IPS-NIHi7 (cell line): ENCODE measurements at regions not wholly inside any gene's neighbourhood (a gene's known extent, or its start where the extent isn't known, plus 50 kb on each side); places are given as distances from the start of the nearest gene placed in this dataset.

Experiments
- DNase-seq: peaks from one replicate; pipeline ENCODE4 v3.0.0; 2012; ENCODE audit warnings: mixed read lengths; ENCODE audit errors: extremely low spot score

DNA sequence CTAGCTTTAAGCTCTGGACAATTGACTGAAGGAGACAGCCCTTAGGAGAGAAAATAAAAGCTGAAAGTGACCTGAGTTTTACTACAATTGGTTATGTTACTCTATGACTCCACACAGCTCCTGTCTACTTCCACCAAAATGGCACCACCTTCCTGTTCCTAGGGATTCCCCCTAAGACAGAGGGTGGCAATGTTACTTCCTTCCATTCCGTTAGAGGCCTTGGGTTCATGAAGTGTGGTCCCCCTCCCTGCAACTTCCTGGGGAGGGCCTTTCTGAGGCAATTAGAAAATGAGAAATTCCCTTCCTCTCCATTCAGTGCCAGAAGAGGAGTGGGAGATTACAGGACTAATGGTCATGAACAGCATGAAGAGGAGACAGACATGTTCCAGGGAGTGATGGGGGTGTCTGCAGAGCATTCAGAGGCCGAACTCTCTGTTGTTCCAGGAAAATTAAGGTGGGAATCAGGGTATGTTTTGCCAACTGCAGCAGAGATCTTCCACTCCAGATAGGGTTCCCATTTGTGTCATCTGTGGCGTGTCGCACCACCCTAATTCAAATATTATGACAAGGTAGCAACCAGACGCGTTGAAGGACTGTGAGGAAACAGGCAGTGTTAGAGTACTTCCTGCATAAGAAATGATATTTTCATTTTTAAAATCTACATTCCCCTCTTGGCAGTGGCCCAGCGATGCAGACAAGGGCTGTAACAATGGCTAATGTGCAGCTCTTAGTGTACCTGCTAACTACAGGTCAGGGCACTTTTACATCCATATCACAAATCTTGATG, 53.1 kb upstream of the TRIM67 start:
- no peak for DNase-seq

DNA sequence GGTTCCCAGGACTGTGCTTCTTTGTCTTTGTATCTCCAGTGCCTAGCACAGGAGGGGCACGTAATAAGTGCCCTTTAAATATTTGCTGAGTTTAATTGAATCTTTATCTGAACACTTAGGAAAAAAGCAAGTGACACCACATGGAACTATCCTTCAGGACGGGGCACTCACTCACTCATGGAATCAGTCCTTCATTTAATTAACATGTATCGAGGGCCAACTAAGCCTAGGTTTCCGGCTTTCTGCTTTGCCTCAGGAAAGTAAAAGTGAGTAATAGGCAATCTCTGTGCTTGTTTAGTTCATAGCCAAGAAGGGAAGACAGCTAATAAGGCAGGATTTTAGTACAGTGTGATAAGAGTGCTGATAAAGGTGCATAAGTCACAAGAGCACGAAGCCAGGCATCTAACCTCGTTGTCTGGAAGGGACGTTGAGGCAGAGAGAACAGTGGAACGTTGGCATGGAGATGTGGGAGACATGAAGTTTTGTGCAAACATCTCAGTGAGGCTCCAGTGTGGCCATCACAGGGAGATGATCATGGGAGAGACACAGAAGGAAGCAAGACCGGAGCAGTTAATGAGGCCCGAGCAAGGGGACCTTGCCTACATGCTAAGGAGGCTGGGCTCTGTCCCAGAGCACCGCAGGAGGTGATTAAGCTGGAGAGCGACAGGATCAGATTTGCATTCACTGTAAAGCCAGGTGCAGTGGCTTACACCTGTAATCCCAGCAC, 54.1 kb upstream of the TRIM67 start:
- DNase-seq, result no peak

DNA sequence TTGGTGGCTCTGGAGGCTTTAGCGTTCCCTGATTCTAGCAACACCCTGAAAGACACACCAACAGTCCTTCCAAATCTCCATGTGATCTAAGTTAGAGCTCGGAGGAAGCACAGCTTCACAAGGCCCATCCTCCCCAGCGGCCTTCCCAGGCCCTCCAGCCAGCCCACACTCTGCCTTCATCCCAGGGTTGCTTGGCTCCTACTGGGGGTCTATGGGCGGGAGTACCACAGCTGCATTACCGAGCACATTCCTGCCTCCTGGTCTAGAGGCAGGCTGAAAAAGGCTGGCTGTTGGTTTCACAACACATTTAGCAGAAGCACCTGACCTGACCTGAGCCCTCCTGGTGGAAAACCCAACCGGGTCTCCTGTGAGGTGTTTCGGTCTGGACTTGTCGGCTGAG, 54.7 kb upstream of the TRIM67 start:
- no peak for DNase-seq

DNA sequence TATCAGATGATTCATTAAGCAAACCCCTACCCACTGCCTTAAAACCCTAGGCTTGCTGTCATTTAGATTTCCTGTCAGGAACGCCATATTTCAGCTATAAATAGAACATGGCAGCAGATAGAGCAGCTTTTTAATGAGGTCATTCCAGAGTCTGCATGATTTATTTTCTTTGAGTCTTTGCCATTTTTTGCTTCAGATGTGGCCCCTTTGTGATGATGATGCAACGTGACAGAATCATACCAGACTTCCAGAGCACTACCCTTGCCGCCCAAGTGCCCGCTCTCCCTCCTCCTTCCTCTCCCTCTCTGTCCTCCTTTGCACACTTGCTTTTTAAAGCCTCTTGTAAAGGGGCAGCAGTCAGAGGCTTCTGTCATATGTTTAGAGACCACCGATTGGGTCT, 55.5 kb upstream of the TRIM67 start:
- no peak for DNase-seq

DNA sequence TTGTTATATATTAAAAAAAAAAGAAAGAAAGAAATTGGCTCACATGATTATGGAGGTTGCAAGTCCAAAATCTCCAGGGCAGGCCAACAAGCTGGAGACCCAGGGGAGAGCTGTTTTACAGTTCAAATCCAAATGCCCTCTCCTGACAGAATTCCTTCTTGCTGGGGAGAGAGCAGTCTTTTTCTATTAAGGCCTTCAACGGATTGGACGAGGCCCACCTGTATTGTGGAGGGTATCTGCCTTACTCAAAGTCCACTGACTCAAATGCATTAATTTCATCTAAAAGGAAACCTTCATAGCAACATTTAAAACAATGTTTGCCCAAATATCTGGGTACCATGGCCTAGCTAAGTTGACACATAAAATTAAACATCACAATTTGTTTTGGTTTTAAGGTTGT, 56.9 kb upstream of the TRIM67 start:
- DNase-seq, result no peak

DNA sequence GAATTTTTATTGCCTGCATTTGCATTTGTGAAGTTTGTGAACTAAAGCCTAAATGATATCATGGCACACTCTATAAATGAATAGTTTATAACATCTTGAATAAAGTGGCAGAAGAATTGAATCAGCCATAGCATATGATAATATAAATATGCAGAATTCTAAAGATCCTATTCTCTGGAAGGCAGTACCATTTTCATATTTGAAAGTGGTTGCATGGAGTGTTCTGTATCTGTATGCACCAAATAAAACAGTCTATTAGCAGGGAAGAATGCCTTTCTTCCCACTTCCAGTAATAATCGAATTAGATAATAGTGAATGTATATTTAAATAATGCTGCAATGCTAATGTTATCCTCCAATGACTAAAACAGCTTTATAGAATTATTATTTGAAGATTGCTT, 57.9 kb upstream of the TRIM67 start:
- DNase-seq, result no peak

DNA sequence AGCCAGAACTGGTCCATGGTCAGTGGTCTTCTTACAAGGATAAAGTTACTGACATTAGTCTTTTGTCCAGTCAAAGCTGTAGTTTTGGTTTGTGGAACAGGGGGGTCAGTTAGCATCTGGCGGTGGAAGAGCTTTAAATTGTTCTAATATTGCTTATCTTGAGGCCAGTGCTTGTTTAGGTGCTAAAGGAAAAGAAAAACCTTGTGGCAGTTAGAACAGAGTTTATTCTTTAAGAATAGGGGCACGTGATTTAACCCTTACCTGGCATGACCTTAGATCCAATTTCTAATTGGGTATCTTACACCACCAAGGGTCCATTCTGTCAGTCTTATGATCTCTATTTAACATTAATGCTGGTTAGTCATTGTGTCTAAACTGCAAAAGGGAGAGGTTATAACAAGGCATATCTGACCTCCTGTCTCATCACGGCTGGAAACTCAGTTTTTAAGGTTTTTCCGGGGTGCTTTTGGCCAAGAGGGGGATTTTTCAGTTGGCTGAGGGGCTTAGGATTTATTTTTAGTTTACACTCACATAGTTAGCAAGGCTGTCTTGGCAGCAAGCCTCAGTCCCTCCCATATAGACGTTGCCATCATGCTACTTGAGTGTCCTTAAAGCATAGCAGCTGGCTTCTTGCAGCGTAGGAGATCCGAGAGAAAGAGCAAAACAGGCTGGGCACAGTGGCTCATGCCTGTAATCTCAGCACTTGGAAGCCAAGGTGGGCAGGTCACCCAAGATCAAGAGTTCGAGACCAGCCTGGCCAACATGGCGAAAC, 60.1 kb upstream of the FAM89A start:
- DNase-seq, result no peak

DNA sequence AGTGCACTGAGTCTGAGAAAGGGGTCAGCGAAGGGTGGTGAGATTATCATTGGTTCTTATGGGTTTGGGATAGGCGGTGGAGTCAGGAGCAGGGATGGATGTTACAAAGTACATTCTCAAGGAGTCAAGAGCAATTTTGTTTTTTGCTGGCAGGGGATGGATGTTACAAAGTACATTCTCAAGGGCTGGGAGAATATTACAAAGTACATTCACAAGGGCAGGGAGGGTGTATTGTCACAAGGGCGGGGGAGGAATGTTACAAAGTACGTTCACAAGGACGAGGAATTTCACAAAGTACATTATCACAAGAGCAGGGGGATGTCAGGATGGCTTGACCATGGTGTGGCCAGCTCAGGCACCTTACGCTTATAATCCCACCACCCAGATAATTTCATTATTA, 59.3 kb upstream of the FAM89A start:
- DNase-seq, result no peak

DNA sequence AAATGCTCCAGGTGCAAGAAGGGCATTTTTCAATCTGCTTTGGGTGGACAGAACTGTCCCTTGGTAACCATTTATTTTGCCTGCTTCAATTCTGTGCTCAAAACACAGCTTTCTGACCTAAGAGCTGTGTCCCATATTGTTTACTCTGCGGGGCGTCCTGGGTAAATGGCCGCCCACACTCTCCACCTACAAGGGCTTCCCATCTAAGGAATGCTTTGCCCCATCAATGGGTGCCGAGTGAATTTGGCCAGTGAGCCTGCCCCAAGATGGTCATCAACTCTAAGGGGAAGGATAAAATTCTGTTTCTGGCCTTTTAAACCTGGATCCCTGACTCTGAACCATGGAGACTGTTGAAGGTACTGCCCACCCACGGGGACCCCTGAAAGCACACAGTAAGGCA, 55.5 kb upstream of the FAM89A start:
- no peak for DNase-seq

DNA sequence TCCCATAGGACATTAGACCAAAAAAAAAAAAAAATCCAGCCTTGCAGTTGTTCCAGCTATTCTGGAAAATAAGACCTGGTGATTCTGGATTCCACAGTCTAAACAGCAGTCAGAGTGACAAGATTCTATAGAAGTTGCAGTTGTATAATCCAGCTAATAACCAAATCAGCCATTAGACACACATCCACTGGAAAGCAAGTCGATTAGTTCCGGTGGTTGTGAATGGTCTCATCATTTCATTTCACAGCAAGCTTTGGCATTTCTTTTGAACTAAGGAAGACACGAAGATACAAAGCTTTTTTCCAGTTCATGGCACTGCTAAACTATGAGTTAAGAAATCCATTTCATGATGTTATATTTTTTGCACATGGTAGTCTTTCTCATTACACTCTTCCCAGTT, 54.4 kb upstream of the FAM89A start:
- no peak for DNase-seq

DNA sequence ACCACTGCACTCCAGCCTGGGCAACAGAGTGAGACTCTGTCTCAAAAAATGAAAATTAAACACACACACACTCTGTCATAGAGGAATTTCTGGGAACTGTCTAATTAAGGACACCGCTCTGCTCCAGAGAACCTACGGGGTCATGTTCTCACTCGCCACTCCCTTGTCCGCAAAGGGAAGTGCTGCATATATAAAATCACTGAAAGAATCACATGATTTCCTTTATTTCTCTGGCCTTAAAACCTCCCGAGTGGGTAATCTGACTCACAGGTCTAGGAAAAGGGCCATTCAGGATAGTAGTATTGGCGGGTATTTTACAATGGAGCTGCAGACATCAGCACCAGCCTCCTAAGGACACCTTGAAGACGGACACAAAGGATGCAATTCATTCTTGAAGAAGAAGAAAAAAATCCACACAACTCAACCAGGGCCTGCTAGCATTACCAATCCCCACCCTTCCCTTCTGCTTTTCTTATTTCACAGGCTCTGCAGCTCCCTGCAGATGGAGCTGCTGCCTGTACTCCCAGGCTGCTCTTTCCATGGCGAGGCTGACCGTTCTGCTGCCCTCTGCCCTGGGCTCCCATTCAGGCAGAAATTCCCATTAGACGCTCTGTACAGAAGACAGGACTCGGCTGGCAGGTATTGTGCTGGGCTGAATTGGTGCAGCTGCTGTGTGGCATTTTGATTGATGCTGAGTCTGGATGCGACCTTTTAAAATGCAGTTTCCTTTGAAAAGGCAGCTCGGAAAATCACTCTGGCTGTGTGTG, 53.3 kb upstream of the FAM89A start:
- peak; percentile 32 for DNase-seq

DNA sequence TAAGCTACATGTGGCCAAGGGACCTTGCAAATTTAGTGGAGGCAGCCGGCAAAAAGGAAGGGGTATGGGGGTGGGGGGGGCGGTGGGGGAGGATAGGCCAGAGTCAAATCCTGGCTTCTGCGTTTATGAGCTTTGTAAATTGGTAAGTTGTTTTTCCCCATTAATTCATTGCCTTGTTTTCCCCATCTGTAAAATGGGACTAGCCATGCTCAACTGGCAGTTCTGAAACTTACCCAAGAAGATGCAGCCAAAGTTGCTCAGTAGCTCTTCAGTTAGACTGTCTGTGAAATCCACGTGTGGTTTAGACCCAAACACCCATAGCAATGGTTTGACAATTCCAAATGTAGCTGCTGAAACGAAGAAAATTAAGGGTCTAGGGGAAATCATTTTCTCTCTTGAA, 52.3 kb upstream of the FAM89A start:
- no peak for DNase-seq

DNA sequence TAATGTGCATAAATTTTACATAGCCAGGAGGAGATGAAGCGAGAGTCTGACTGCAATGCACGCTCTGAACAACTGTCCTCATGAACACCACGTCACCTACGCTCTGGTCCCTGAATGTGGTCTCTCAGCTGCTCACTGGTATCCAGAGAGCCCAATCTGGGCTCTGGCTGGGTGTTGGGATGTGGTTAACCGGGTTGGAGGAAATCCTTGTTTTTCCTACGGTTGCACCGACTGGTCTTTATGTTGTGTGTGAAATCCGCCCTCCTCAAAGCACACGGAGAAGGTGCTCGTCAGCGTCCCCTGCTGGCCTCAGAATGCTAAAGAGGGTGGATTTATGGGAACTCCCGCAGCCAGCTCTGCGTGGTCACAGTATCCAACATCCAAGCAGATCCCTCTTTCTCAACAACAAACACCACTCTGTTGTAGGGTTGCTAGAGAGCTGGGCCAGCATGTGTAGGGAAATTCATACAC, 51.8 kb upstream of the FAM89A start:
- peak; percentile 81 for DNase-seq

DNA sequence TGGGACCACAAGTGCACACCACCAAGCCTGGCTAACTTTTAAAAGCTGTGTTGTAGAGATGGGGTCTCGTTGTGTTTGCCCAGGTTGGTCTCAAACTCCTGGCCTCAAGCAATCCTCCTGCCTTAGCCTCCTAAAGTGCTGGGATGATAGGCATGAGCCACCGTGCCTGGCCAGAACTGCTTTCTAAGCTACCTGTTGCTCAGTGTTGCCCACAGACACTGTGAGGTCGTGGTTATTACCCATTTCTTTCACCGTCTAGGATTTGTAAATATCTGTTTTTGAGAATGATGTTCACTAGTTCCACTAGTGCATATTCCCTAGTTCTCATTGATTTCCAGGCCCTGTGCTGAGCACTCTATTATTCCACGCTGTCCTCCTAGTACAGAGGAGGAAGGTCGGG, 51.4 kb upstream of the FAM89A start:
- no peak for DNase-seq
